HCT116 (cell line): ENCODE measurements at regions not wholly inside any gene's neighbourhood (a gene's known extent, or its start where the extent isn't known, plus 50 kb on each side); places are given as distances from the start of the nearest gene placed in this dataset.

Experiments
- ATAC-seq: fragments of 200-7000 bp; cut with Tn5 transposase; 2 replicates; pipeline ENCODE4 v1.9.1; 2020; ENCODE audit warnings: mild to moderate bottlenecking, moderate library complexity
- BruUV-seq: library from RNA; stranded (reverse); fragments of 400-500 nt; replicated peaks from 2 replicates; lab custom pipeline; 2021; lab: Mats Ljungman, UMichigan
- CTCF ChIA-PET: fragments of 300-600 bp; sonication (Branson Sonifier 250); formaldehyde crosslinking; loops from one replicate; lab custom pipeline; 2021; ENCODE audit warnings: antibody characterized with exemption; lab: Charles Lee
- POLR2A ChIA-PET: fragments of 300-600, 350-600 bp; sonication (Branson Sonifier 250); formaldehyde crosslinking; loops from one replicate; lab custom pipeline; 2021; ENCODE audit warnings: antibody characterized with exemption; lab: Charles Lee
- RAD21 ChIA-PET, 2 experiments: fragments of 300-600 bp; sonication (Branson Sonifier 250); formaldehyde crosslinking; loops; one replicate each; lab custom pipeline; 2023; ENCODE audit warnings: low total read pairs in 2 of 2; ENCODE audit not compliant: uncharacterized antibody in 2 of 2, unreplicated experiment in 2 of 2, low non-redundant PET in 1 of 2; lab: Charles Lee
- DNase-seq: peaks from one replicate; pipeline ENCODE4 v3.0.0-alpha.2; 2010; ENCODE audit warnings: low read depth, low spot score
- H2AFZ ChIP-seq: fragments of 200-600 bp; shearing (Covaris generic), sonication (generic); 2 replicates; pipeline ENCODE4 v1.6.1; 2017; ENCODE audit warnings: low read depth, mixed run types, mixed read lengths, antibody characterized with exemption, low read length; ENCODE audit not compliant: poor library complexity, severe bottlenecking
- H3K27ac ChIP-seq: 2 replicates; pipeline ENCODE4 v1.5.1; 2012; ENCODE audit warnings: low read depth, low read length
- H3K27me3 ChIP-seq: fragments of 200-600 bp; sonication (generic); 2 replicates; pipeline ENCODE4 v1.6.1; 2016; ENCODE audit warnings: mixed run types, low read length, mixed read lengths; ENCODE audit not compliant: insufficient read depth
- H3K36me3 ChIP-seq, 2 experiments: fragments of 200-500 bp in 1 of 2; fragments of 200-600 bp in 1 of 2; sonication (Bioruptor generic) in 1 of 2; sonication (generic) in 1 of 2; 2 replicates each; pipeline versions ENCODE4 v1.5.1 to v1.6.1; 2014 to 2016; ENCODE audit warnings: low read length in 2 of 2, inconsistent platforms in 1 of 2, mixed read lengths in 1 of 2, mixed run types in 1 of 2; ENCODE audit not compliant: insufficient read depth in 2 of 2, control insufficient read depth in 1 of 2
- H3K4me1 ChIP-seq, 2 experiments: fragments of 200-600 bp in 1 of 2; sonication (generic) in 1 of 2; 2 replicates each; pipeline versions ENCODE4 v1.5.1 to v1.6.1; 2012 to 2017; ENCODE audit warnings: low read length in 2 of 2, inconsistent platforms in 1 of 2, mild to moderate bottlenecking in 1 of 2, mixed read lengths in 1 of 2, mixed run types in 1 of 2, moderate library complexity in 1 of 2; ENCODE audit not compliant: insufficient read depth in 2 of 2, control insufficient read depth in 1 of 2
- H3K4me2 ChIP-seq: fragments of 200-600 bp; sonication (generic); 2 replicates; pipeline ENCODE4 v1.6.1; 2017; ENCODE audit warnings: mixed run types, low read length, mixed read lengths
- H3K4me3 ChIP-seq, 2 experiments: fragments of 200-600 bp in 1 of 2; sonication (generic) in 1 of 2; replicated peaks in 1 of 2; 2 replicates each; pipeline ENCODE4 v1.5.1; 2011 to 2016; ENCODE audit warnings: low read length in 2 of 2, control low read depth in 1 of 2, low read depth in 1 of 2, mild to moderate bottlenecking in 1 of 2, mixed read lengths in 1 of 2, mixed run types in 1 of 2
- H3K79me2 ChIP-seq: fragments of 200-600 bp; sonication (generic); 2 replicates; pipeline ENCODE4 v1.6.1; 2017; ENCODE audit warnings: mild to moderate bottlenecking, mixed run types, low read length, moderate library complexity, mixed read lengths; ENCODE audit not compliant: insufficient read depth
- H3K9ac ChIP-seq: fragments of 200-600 bp; sonication (generic); 2 replicates; pipeline ENCODE4 v1.6.1; 2016; ENCODE audit warnings: low read length, mixed read lengths
- H3K9me2 ChIP-seq: fragments of 200-600 bp; sonication (generic), shearing (Covaris generic); 2 replicates; pipeline ENCODE4 v1.6.1; 2017; ENCODE audit warnings: mixed run types, mild to moderate bottlenecking, moderate library complexity; ENCODE audit not compliant: insufficient read depth
- H3K9me3 ChIP-seq, 2 experiments: fragments of 200-500 bp in 1 of 2; fragments of 200-600 bp in 1 of 2; sonication (Bioruptor generic) in 1 of 2; sonication (generic) in 1 of 2; 2 replicates each; pipeline ENCODE4 v1.6.1; 2014 to 2017; ENCODE audit warnings: low read length in 2 of 2, mixed read lengths in 2 of 2, inconsistent platforms in 1 of 2, low read depth in 1 of 2, mild to moderate bottlenecking in 1 of 2, mixed run types in 1 of 2, moderate library complexity in 1 of 2; ENCODE audit not compliant: control insufficient read depth in 1 of 2, insufficient read depth in 1 of 2
- H4K20me1 ChIP-seq: fragments of 200-600 bp; sonication (generic), shearing (Covaris generic); 2 replicates; pipeline ENCODE4 v1.6.1; 2017; ENCODE audit warnings: mixed run types, mild to moderate bottlenecking, moderate library complexity; ENCODE audit not compliant: insufficient read depth
- CBX3 ChIP-seq: IDR thresholded peaks from 2 replicates; pipeline ENCODE4 v1.6.1; 2012; ENCODE audit warnings: low read depth
- ELF1 ChIP-seq: IDR thresholded peaks from 2 replicates; pipeline ENCODE4 v1.6.1; 2012; ENCODE audit warnings: low read depth, borderline replicate concordance
- FOSL1 ChIP-seq: IDR thresholded peaks from 2 replicates; pipeline ENCODE4 v1.6.1; 2012; ENCODE audit warnings: low read depth
- JUND ChIP-seq: IDR thresholded peaks from 2 replicates; pipeline ENCODE4 v1.6.1; 2012
- POLR2AphosphoS5 ChIP-seq: IDR thresholded peaks from 2 replicates; pipeline ENCODE4 v1.6.1; 2011; ENCODE audit warnings: mild to moderate bottlenecking, low read depth, low read length, moderate library complexity
- RAD21 ChIP-seq: IDR thresholded peaks from 2 replicates; pipeline ENCODE4 v1.6.1; 2012; ENCODE audit warnings: low read depth, mild to moderate bottlenecking
- SRF ChIP-seq: IDR thresholded peaks from 2 replicates; pipeline ENCODE4 v1.6.1; 2012; ENCODE audit warnings: low read depth
- YY1 ChIP-seq: IDR thresholded peaks from 2 replicates; pipeline ENCODE4 v1.6.1; 2011; ENCODE audit warnings: low read length, low read depth, moderate library complexity, mild to moderate bottlenecking; ENCODE audit not compliant: insufficient replicate concordance; ENCODE audit errors: extremely low read depth
- ZNF274 ChIP-seq: fragments of 200-500 bp; sonication (Bioruptor generic); IDR thresholded peaks from 2 replicates; pipeline ENCODE4 v1.6.1; 2014; ENCODE audit warnings: mild to moderate bottlenecking, low read depth, low read length, inconsistent platforms
- intact Hi-C: fragments of 100-400 bp; cut with micrococcal nuclease; formaldehyde crosslinking; loops from 2 replicates; pipeline ENCODE4 v1.10.0; 2022
- TF ChIP-seq, protein P1 (sequence below): IDR thresholded peaks from 2 replicates; pipeline ENCODE4 v1.6.1; 2012
- TF ChIP-seq, protein P2 (sequence below), 3 experiments: fragments of 200-600 bp in 1 of 3; sonication (generic) in 1 of 3; IDR thresholded peaks in 2 of 3; conservative IDR thresholded peaks in 1 of 3; 2 replicates each; pipeline ENCODE4 v1.5.1; 2012 to 2017; ENCODE audit warnings: low read depth in 2 of 3, low read length in 2 of 3, antibody characterized with exemption in 1 of 3, borderline replicate concordance in 1 of 3, control low read depth in 1 of 3, mild to moderate bottlenecking in 1 of 3, mixed read lengths in 1 of 3, mixed run types in 1 of 3, moderate library complexity in 1 of 3; ENCODE audit not compliant: insufficient read depth in 1 of 3
- TF ChIP-seq, protein P3 (sequence below): IDR thresholded peaks from 2 replicates; pipeline ENCODE4 v1.6.1; 2012

DNA sequence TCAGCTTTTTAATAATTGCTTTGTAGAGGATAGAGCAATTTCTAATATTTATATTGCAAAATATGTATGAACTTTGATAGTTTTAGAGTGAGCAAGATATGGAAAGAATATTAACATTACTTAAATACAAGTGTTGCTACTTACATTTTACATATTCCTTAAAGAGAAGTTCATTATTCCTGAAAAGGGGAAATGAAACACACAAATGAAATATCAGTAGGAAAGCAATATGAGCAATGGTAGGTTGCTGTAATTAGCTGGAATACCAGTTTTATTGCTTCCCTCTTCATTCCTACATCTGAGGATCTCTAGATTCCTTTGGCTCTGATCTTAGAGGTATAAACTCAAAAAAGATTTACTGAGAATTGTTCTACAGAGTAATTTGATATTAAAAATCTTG lies 414.1 kb downstream of the FAM170A start:
- ChIA-PET POLR2A (no interaction called here), CTCF (no interaction called here), RAD21 (no interaction called here)
- no peak for DNase-seq
- no peak overlapping the region for H3K9ac ChIP-seq
- H3K27me3 ChIP-seq: no peaks in the 10 kb centered on the region
- H3K9me2 ChIP-seq: no peaks in the 10 kb centered on the region
- no peaks in the 10 kb centered on the region for H4K20me1 ChIP-seq
- ATAC-seq: no peak
- H3K79me2 ChIP-seq: no peaks in the 10 kb centered on the region
- TF ChIP-seq JUND: no peak
- intact Hi-C loops: no loop called here
- H2AFZ ChIP-seq: no peak overlapping the region
- H3K27ac ChIP-seq: no peak overlapping the region
- no TSS peak for BruUV-seq
- H3K4me2 ChIP-seq: no peak overlapping the region
- no peaks in the 10 kb centered on the region for H3K9me3 ChIP-seq
- H3K4me1 ChIP-seq: no peaks in the 10 kb centered on the region
- no peaks in the 10 kb centered on the region for H3K36me3 ChIP-seq
- H3K4me3 ChIP-seq: no peak overlapping the region

DNA sequence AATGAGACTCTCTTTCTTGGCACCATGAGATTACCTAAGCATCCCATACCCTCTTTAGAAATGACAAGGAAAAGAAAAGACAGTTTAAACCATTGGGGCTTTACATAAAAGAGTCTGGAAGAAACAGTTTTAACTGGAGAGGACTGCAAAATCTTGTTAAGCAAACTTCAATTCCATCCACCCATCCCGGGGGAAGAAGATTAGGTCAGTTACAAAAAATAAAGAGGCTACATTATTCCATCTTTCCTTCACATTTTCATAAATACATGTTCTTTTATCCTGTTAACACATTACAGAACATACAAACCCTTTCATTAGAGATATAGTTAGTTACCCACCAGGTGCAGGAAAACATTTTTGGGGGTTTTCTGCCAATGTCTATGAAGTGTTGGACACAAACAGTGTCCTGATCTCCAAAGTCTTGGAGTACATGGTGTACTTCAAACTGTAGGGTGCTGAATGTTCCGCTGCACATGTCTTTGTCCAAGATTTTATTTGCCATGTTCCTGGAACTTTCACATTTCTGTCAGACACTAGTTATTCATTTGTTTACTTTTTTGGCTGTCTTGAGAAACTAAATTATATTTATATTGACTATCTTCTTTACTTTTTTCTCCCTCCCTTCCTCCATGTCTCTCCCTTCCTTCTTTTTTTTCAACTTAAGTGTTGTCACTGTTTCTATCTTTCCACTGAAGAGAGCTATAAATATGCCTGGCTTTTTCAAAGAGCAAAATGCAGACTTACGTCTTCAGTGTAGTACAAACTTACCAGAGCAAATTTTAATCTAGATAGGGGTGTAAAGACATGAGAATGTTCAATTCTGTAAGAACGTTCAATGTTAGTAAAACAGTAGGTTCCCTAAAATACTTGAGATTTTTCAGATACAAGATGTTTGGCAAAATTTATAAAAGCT lies 410.9 kb upstream of the PRR16 start:
- no peaks in the 10 kb centered on the region for H3K4me1 ChIP-seq
- H3K4me3 ChIP-seq: no peak overlapping the region
- ATAC-seq: no peak
- no peaks in the 10 kb centered on the region for H3K27me3 ChIP-seq
- POLR2A ChIA-PET: no interaction called here
- no peak overlapping the region for H3K27ac ChIP-seq
- intact Hi-C loops: no loop called here
- BruUV-seq: no TSS peak
- H4K20me1 ChIP-seq: no peaks in the 10 kb centered on the region
- TF ChIP-seq ZNF274 (no peak), RAD21 (no peak), YY1 (no peak), FOSL1 (no peak), SRF (no peak), CBX3 (no peak), POLR2AphosphoS5 (no peak), ELF1 (no peak)
- TF ChIP-seq, protein P1, sequence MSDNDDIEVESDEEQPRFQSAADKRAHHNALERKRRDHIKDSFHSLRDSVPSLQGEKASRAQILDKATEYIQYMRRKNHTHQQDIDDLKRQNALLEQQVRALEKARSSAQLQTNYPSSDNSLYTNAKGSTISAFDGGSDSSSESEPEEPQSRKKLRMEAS: no peak
- TF ChIP-seq, protein P2, sequence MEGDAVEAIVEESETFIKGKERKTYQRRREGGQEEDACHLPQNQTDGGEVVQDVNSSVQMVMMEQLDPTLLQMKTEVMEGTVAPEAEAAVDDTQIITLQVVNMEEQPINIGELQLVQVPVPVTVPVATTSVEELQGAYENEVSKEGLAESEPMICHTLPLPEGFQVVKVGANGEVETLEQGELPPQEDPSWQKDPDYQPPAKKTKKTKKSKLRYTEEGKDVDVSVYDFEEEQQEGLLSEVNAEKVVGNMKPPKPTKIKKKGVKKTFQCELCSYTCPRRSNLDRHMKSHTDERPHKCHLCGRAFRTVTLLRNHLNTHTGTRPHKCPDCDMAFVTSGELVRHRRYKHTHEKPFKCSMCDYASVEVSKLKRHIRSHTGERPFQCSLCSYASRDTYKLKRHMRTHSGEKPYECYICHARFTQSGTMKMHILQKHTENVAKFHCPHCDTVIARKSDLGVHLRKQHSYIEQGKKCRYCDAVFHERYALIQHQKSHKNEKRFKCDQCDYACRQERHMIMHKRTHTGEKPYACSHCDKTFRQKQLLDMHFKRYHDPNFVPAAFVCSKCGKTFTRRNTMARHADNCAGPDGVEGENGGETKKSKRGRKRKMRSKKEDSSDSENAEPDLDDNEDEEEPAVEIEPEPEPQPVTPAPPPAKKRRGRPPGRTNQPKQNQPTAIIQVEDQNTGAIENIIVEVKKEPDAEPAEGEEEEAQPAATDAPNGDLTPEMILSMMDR (IDR thresholded peaks at IDR 0.05 in 2 of 3, conservative IDR thresholded peaks at IDR 0.05 in 1 of 3; ENCODE audit: borderline replicate concordance in 1 of 3, insufficient read depth in 1 of 3, low read depth in 2 of 3, low read length in 2 of 3): no peak
- TF ChIP-seq, protein P3, sequence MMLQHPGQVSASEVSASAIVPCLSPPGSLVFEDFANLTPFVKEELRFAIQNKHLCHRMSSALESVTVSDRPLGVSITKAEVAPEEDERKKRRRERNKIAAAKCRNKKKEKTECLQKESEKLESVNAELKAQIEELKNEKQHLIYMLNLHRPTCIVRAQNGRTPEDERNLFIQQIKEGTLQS: no peak
- H3K4me2 ChIP-seq: no peak overlapping the region
- no peaks in the 10 kb centered on the region for H3K79me2 ChIP-seq
- CTCF ChIA-PET: no interaction called here
- H3K9me2 ChIP-seq: no peaks in the 10 kb centered on the region
- no peaks in the 10 kb centered on the region for H3K9me3 ChIP-seq
- H3K36me3 ChIP-seq: no peaks in the 10 kb centered on the region
- no peak overlapping the region for H3K9ac ChIP-seq
- RAD21 ChIA-PET: no interaction called here
- DNase-seq: no peak
- H2AFZ ChIP-seq: no peak overlapping the region
